ENCODE measurements at regions not wholly inside any gene's neighbourhood (a gene's known extent, or its start where the extent isn't known, plus 50 kb on each side); places are given as distances from the start of the nearest gene placed in this dataset.
"Not testable (repeated sequence)": the region's sequence is repeated elsewhere in the genome, so short reads cannot be mapped to it uniquely, and the experiment has no call there.

DNA sequence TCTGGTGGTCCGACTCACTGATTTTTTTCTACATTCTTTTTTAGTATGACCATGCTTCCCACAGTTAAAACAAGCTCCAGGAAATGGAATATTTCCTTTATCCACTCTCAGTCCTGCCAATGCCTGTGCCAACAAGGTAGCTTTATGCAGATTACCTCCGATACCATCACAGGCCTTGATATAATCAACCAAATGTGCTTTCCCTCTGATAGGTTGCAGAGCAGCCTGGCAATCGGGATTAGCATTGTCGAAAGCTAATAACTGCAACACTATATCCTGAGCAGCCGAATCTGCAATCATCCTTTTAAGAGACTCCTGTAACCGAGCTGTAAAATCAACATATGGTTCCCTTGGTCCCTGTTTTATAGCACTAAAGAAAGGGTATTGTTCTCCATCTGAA, 122.3 kb upstream of the IGFBP3 start:
- not testable (repeated sequence) for DNase-seq (ENCODE audit: low spot score in 2 of 2); FAIRE-seq

DNA sequence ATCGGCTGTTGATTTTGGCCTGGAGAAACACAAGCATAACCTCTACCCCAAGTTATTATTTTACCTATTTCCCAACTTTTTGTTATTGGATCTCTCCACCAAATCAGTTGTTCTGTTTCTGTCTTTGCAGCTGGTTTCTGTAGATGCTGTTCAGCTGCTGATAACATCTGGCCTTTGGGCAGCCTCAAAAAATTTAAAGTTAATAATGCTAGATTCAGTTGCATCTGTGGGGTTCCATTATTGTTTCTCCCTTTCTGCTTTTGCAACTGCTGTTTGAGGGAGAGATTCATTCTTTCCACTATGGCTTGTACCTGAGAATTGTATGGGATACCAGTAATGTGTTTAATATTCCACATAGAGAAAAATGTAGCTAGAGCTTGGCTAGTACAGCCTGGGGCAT, 118.7 kb upstream of the IGFBP3 start:
- DNase-seq (ENCODE audit: low spot score in 2 of 2); FAIRE-seq: not testable (repeated sequence)

DNA sequence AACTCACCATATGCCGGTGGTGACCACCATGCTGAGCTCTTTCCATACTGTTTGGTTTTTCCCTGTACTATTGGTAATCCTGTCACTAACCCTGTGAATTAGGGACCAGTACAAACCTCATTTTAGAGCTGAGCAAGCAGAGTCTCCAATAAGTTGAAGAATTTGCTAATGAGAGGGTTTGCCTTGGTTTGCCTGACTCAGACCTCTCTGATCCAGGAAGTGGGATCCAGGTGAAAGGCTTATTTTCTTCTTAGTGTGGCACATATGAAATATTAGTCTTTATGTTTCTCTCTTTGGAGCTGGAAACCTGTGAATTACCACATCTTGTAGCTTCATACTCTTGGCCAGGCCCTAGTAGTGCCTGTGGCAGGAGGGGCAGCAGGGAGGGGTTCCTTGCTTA, 114.1 kb upstream of the IGFBP3 start:
- FAIRE-seq (no peak), DNase-seq (ENCODE audit: low spot score in 2 of 2) (no peak)

DNA sequence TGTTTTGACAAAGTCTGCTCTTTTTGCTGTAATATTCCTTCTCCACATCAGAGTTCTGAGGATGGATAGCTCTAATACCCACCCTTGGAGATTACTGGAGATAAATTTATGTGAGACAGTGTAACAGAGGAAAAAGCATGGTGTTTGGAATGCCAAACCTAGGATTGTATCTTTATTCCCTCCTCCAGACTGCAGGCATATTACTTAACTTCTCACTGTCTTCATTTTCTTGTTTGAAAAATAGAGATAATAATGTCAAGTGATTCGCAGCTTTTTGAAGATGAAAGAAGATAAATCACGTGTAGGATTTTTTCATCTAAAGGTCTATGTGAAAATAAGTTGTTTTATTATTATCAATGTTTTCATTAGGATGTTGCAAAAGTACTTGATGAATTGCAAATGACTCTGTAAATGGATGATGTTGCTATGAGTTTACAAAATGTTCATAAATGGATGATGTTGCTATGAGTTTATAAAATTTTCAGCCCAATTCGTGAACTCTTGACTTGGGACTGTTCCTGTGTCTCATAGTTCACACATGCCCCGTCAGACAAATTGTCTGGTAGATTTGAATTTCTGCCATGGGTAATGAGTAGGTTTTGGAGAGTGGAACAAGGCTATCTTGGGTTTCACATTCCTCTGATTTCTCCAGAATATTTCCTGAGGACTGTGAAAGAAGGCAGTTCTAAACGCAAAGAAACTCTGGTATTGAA, 113.1 kb upstream of the IGFBP3 start:
- DNase-seq (ENCODE audit: low spot score in 2 of 2) (no peak), FAIRE-seq (no peak)

GRCh38 chr7:46033592-46033991, 112.5 kb upstream of the IGFBP3 start:
- no peak for FAIRE-seq

GRCh38 chr7:46032942-46033341, 111.9 kb upstream of the IGFBP3 start:
- DNase-seq (ENCODE audit: low spot score in 2 of 2) (no peak), FAIRE-seq (no peak)

More at GRCh38 chr7:46033592-46033991, 112.5 kb upstream of the IGFBP3 start:
- DNase-seq (ENCODE audit: low spot score in 2 of 2), result no peak

GRCh38 chr7:46032353-46032752, 111.3 kb upstream of the IGFBP3 start:
- DNase-seq (ENCODE audit: low spot score in 2 of 2), result no peak
- no peak for FAIRE-seq

DNA sequence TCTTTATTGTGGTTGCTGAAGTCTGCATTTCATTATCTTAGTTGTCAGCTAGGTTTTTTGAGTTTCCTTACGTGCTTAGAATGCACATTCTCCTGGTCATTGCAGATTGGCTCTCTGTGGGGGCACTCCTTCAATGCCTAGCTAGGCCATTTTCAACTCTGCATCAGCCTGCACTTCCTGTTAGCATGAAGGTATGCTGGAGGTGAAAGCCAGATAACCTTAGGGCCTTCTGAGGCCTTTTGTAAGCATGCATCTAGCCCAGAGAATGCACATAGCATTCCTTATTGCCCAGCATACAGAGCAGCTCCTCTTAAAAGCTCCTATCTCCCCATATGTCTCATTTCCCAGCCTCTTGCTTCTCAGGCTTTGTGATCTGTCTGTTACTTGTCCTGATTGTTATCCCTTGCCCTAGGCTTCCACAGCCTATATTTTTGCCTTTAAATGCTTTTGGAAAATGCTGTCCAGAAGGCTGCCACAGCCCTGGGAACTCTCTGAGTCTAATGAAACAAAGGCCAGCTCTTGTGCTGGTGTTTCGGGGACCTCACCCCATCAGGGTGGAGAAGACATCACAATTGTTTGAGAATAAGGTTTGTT, 108.1 kb upstream of the IGFBP3 start:
- DNase-seq (ENCODE audit: low spot score in 2 of 2) (no peak), FAIRE-seq (no peak)

DNA sequence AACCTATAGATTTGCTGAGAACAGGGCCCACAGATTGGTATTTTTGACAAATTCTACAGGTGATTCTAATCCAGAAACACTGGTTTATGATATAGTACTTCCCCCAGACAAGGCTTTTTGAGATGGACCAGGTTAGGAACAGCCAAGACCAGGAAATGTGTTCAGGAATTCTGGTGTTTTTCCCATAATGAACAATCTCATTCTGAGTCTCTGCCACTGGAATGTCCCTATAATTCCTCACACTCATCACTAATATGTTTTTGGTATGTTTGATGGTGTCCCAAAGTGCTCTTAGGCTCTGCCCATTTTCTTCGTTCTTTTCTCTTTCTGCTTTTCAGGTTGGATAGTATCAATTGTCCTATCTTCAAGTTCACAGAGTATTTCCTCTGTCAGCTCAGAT, 107.2 kb upstream of the IGFBP3 start:
- no peak for DNase-seq (ENCODE audit: low spot score in 2 of 2)
- FAIRE-seq, result no peak

GRCh38 chr7:46026741-46027140, 105.7 kb upstream of the IGFBP3 start:
- FAIRE-seq (no peak), DNase-seq (ENCODE audit: low spot score in 2 of 2) (no peak)

- DNase-seq (ENCODE audit: low spot score in 2 of 2) (no peak), FAIRE-seq (no peak)
Measured at GRCh38 chr7:46024263-46024916, 103.3 kb upstream of the IGFBP3 start.

DNA sequence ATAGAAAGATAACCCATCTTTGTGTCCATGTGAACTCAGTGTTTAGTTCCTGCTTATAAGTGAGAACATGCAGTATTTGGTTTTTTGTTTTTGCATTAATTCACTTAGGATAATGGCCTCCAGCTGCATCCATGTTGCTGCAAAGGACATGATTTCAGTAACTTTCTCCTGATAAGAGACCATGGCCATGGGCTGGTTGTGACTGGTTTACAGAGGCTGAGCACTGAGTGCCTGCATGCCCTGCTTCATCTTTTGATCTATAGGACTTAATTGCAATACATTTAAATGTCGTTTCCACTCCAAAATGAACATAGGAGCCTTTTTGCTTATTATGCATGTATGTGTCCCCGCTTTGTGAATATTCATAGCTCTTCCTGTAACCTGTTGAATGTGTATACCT, 101.3 kb upstream of the IGFBP3 start:
- DNase-seq (ENCODE audit: low spot score in 2 of 2), result no peak
- no peak for FAIRE-seq

DNA sequence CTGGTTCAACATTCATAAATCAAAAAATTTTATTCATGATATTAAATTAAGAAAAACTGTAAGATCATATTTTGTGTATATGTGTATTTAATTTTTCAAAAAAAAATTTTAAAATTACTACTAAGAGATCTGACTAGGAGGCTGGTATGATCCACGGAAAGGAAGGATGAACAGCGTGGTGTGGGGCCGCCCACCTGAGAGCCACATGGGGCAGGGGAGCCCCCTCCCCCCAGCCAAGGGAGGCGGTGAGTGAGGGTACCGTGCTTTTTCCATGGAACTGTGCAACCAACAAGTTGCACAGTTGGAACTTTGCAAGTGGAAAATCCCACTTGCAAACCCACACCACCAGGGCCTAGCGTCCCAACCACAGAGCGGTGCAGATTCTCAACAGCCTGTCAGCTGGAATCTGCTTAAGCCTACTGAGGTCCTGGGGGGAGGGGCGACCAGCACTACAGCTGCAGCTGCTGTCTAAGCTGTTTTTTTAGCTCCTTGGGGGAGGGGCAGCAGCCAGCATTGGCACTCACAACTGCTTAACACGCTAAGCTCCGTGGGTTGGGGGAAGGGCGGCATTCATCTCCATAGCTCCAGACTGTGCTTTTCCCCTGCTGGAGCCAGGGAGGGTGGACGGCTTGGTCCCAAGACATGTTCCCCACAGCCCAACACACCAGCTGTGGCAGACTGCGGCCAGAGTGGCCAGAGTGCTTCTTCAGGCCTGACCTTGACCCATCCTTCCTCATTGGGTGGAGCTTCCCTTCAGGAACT, 94.2 kb upstream of the IGFBP3 start:
- DNase-seq (ENCODE audit: low spot score in 2 of 2) (no peak), FAIRE-seq (peak; percentile 57)

- no peak for FAIRE-seq
- no peak for DNase-seq (ENCODE audit: low spot score in 2 of 2)
Measured at GRCh38 chr7:46011501-46011900, 90.4 kb upstream of the IGFBP3 start.

DNA sequence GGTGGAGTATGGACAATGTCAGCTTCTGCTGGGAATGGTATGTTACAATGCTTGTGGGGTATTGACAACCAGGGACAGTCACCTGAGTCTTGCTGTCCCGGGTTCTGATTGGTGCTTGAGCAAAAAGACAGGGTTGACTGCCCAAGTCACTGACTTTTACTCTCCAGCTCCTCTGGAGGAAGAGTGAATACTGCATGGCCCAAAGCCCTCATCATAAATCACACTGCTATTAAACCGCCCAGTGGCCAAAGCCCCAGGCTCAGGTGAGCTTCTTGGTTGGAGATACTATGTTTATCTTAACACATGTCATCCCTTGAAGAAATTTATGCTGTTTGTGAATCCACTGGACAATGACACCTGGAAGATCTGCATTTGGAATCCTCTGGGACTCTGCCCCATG, 90.0 kb upstream of the IGFBP3 start:
- FAIRE-seq (no peak), DNase-seq (ENCODE audit: low spot score in 2 of 2) (no peak)

DNA sequence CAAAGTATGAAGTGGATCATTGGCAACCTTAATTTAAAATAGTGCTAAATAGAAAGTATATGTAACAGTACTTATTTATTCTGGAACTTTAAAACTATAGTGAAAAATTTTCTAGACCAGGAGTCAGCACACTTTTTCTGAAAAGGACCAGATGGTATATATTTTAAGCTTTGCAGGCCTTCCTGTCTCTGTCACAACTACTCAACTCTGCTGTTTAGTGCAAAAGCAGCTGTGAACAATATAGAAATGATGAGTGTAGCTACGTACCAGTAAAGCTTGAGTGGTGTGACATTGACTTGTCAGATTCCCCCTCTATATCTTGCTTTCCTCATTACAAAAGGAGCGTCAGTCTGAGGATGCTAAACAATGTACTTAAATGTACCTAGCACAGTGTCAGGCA, 88.1 kb upstream of the IGFBP3 start:
- DNase-seq (ENCODE audit: low spot score in 2 of 2), result no peak
- FAIRE-seq, result no peak

- FAIRE-seq (no peak), DNase-seq (ENCODE audit: low spot score in 2 of 2) (no peak)
Measured at GRCh38 chr7:46007990-46008643, 87.0 kb upstream of the IGFBP3 start.

DNA sequence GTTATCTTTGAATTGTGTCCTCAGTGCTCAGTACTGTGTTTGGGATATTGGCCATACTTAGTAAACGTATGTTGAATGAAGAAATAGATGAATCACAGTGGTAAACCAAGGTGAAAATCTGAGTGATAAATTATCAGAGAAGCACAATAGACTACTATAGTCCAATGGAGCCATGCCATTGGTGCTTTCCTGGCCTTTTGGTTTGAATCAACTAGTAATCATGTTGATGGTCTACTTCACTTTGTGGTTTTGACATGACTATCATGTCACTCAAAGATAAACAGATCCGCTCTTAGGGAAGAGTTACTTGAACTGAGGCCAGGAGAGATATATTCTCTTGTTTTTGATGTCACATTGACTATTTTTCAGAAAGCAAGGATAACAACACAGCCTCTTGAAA, 86.1 kb upstream of the IGFBP3 start:
- no peak for DNase-seq (ENCODE audit: low spot score in 2 of 2)
- FAIRE-seq, result no peak

DNA sequence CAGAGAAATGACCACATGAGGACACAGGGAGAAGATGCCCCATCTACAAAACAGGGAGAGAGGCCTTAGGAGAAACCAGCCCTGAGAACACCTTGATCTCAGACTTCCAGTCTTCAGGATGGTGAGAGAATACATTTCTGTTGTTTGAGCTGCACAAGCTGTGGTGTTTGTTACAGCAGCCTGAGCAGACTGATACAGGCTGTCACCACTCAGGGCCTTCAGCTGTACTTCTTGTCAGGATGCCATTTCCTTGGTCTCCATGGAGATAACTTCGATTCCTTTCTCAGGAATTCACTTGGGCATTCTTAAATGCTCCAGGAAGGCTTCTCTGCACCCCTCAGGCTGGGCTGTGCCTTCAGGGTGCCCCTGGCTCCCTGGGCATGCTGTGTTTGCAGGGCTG, 85.7 kb upstream of the IGFBP3 start:
- FAIRE-seq, result no peak
- no peak for DNase-seq (ENCODE audit: low spot score in 2 of 2)

DNA sequence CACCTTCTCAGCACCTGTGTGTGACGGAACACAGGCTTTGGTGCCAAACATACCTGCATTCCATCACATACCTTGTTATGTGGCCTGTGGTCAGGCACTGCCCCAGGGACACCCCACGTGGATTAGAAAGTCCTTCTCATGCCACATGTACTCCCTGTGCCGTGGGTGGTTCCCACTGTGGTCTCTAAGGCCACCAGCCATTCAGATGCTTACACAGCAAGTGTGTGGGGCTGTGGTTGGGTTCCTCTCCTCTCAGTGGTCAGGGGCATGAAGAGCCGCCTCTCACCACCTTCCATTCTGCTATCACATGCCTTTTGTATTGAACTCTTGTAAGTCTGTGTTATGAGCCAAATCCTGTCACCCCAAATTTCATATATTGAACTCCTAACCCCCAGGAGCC, 85.1 kb upstream of the IGFBP3 start:
- FAIRE-seq (no peak), DNase-seq (ENCODE audit: low spot score in 2 of 2) (no peak)

GRCh38 chr7:46004965-46005364, 83.9 kb upstream of the IGFBP3 start:
- no peak for FAIRE-seq
- no peak for DNase-seq (ENCODE audit: low spot score in 2 of 2)

All from frontal cortex (tissue), 3 donors.